ENCODE measurements at regions not wholly inside any gene's neighbourhood (a gene's known extent, or its start where the extent isn't known, plus 50 kb on each side); places are given as distances from the start of the nearest gene placed in this dataset.

- POLR2A ChIA-PET: no interaction called here
- TF ChIP-seq ZNF791 (tag by site-specific recombination; IDR thresholded peaks at IDR 0.05) (no peak), ZNF146 (tag by site-specific recombination; IDR thresholded peaks at IDR 0.05) (no peak), ZSCAN4 (tag by site-specific recombination; IDR thresholded peaks at IDR 0.05) (no peak), ZNF239 (tag by site-specific recombination; IDR thresholded peaks at IDR 0.05) (no peak), ZNF513 (tag by site-specific recombination; IDR thresholded peaks at IDR 0.05) (no peak), ZNF174 (tag by site-specific recombination; IDR thresholded peaks at IDR 0.05) (no peak), ZBTB49 (tag by site-specific recombination; IDR thresholded peaks at IDR 0.05; ENCODE audit: low read depth) (no peak), ZNF155 (tag by site-specific recombination; IDR thresholded peaks at IDR 0.05) (no peak), ZNF488 (tag by site-specific recombination; IDR thresholded peaks at IDR 0.05) (no peak), ZNF639 (tag by site-specific recombination; IDR thresholded peaks at IDR 0.05) (no peak), INSM2 (tag by site-specific recombination; IDR thresholded peaks at IDR 0.05) (no peak), ZNF433 (tag by site-specific recombination; IDR thresholded peaks at IDR 0.05; ENCODE audit: low read depth) (no peak), ZNF704 (tag by site-specific recombination; IDR thresholded peaks at IDR 0.05) (no peak)
- Histone ChIP-seq H3K9me3 (ENCODE audit: control insufficient read depth, insufficient read depth, low read depth, low read length) (no peaks in the 10 kb centered on the region), H3K27ac (ENCODE audit: extremely low read depth, low read depth, low read length) (no peak overlapping the region), H3K4me1 (ENCODE audit: control insufficient read depth, insufficient read depth, low read length) (no peaks in the 10 kb centered on the region), H3K4me3 (ENCODE audit: low read depth, low read length) (no peak overlapping the region), H3K36me3 (ENCODE audit: control insufficient read depth in 2 of 2, insufficient read depth in 1 of 2, low read length in 2 of 2) (no peaks in the 10 kb centered on the region)
- CTCF ChIA-PET: no interaction called here
These were observed 56.1 kb upstream of the ADAMTS9 start for GRCh38 chr3:64743887-64744243.

GRCh38 chr3:64743156-64743886 lies 55.5 kb upstream of the ADAMTS9 start:
- CTCF ChIA-PET: interaction anchor here (0.5 kb wide), 1 partner anchor 213 kb away, joined by 3 read pairs; no protein-coding TSS in a partner anchor
- TF ChIP-seq EGR2 (tag by site-specific recombination; IDR thresholded peaks at IDR 0.05; ENCODE audit: low read depth) (no peak), FEZF1 (tag by site-specific recombination; IDR thresholded peaks at IDR 0.05) (no peak), WT1 (tag by site-specific recombination; IDR thresholded peaks at IDR 0.05) (no peak), ZFP69B (tag by site-specific recombination; IDR thresholded peaks at IDR 0.05) (no peak), ZNF585B (tag by site-specific recombination; IDR thresholded peaks at IDR 0.05) (no peak), ZBTB21 (tag by site-specific recombination; IDR thresholded peaks at IDR 0.05) (no peak), ZNF211 (tag by site-specific recombination; IDR thresholded peaks at IDR 0.05; ENCODE audit: low read depth) (no peak), TRIM28 (IDR thresholded peaks at IDR 0.05; ENCODE audit: borderline replicate concordance, low read length) (no peak), ZFP41 (tag by site-specific recombination; IDR thresholded peaks at IDR 0.05; ENCODE audit: borderline replicate concordance) (no peak), HIC1 (tag by site-specific recombination; IDR thresholded peaks at IDR 0.05) (no peak)

More at GRCh38 chr3:64743156-64743886, 55.5 kb upstream of the ADAMTS9 start:
- no peak overlapping the region for H3K4me3 ChIP-seq (ENCODE audit: low read depth, low read length)
- H3K27ac ChIP-seq (ENCODE audit: extremely low read depth, low read depth, low read length): no peak overlapping the region
- no peaks in the 10 kb centered on the region for H3K4me1 ChIP-seq (ENCODE audit: control insufficient read depth, insufficient read depth, low read length)
- no peaks in the 10 kb centered on the region for H3K9me3 ChIP-seq (ENCODE audit: control insufficient read depth, insufficient read depth, low read depth, low read length)
- POLR2A ChIA-PET: interaction anchor here (0.7 kb wide), 1 partner anchor 13 kb away, joined by 5 read pairs; no protein-coding TSS in a partner anchor
- no peaks in the 10 kb centered on the region for H3K36me3 ChIP-seq (ENCODE audit: control insufficient read depth in 2 of 2, insufficient read depth in 1 of 2, low read length in 2 of 2)

Measured in HEK293 (cell line).